Endothelial cell of umbilical vein (primary cell): ENCODE measurements at regions not wholly inside any gene's neighbourhood (a gene's known extent, or its start where the extent isn't known, plus 50 kb on each side); places are given as distances from the start of the nearest gene placed in this dataset.

Source experiments
- BruUV-seq: library from RNA; stranded (reverse); fragments of 400-500 nt; replicated peaks from 2 replicates; lab custom pipeline; 2021; lab: Mats Ljungman, UMichigan
- CTCF ChIA-PET: fragments of 300-600, 350-600 bp; sonication (Branson Sonifier 250); formaldehyde crosslinking; loops from one replicate; lab custom pipeline; 2021; ENCODE audit warnings: antibody characterized with exemption, inconsistent platforms; lab: Charles Lee
- POLR2A ChIA-PET: fragments of 300-600, 350-600 bp; sonication (Branson Sonifier 250); formaldehyde crosslinking; loops from one replicate; lab custom pipeline; 2021; ENCODE audit warnings: antibody characterized with exemption, inconsistent platforms; lab: Charles Lee
- DNase-seq: peaks from one replicate; pipeline ENCODE4 v3.0.0-alpha.2; 2011; ENCODE audit warnings: low read depth, low spot score
- FAIRE-seq: peaks from 2 replicates; lab custom pipeline; 2011; peaks lifted over from hg19 to GRCh38; lab: Jason Lieb, UNC
- H2AFZ ChIP-seq: 2 replicates; pipeline ENCODE4 v1.6.0; 2012; ENCODE audit warnings: low read depth, low read length, control low read depth, inconsistent platforms
- H3K27ac ChIP-seq: 2 replicates; pipeline ENCODE4 v1.5.1; 2011; ENCODE audit warnings: low read depth, mild to moderate bottlenecking, control low read depth, low read length, moderate library complexity; ENCODE audit not compliant: insufficient read depth
- H3K27me3 ChIP-seq, 2 experiments: 2 replicates each; pipeline versions ENCODE4 v1.6.0 to v1.6.1; 2011; ENCODE audit warnings: low read length in 2 of 2, mixed read lengths in 1 of 2; ENCODE audit not compliant: control insufficient read depth in 2 of 2, insufficient read depth in 2 of 2
- H3K36me3 ChIP-seq, 2 experiments: 2 replicates in 1 of 2; 3 replicates in 1 of 2; pipeline ENCODE4 v1.5.1; 2011; ENCODE audit warnings: low read length in 2 of 2, mild to moderate bottlenecking in 1 of 2, moderate library complexity in 1 of 2; ENCODE audit not compliant: control insufficient read depth in 2 of 2, insufficient read depth in 2 of 2; ENCODE audit errors: extremely low read depth in 1 of 2
- H3K4me1 ChIP-seq: 3 replicates; pipeline ENCODE4 v1.5.1; 2011; ENCODE audit warnings: mild to moderate bottlenecking, low read length; ENCODE audit not compliant: control insufficient read depth, insufficient read depth; ENCODE audit errors: extremely low read depth
- H3K4me2 ChIP-seq: 2 replicates; pipeline ENCODE4 v1.6.1; 2011; ENCODE audit warnings: low read length, control low read depth, mixed read lengths; ENCODE audit not compliant: insufficient read depth
- H3K4me3 ChIP-seq, 3 experiments: fragments of 200-600 bp in 1 of 3; sonication (generic), shearing (Covaris generic) in 1 of 3; replicated peaks in 1 of 3; 2 replicates each; pipeline ENCODE4 v1.5.1; 2011 to 2016; ENCODE audit warnings: control low read depth in 3 of 3, low read length in 3 of 3, mild to moderate bottlenecking in 2 of 3, inconsistent platforms in 1 of 3, low read depth in 1 of 3, moderate library complexity in 1 of 3; ENCODE audit not compliant: insufficient read depth in 1 of 3
- H3K79me2 ChIP-seq: 2 replicates; pipeline ENCODE4 v1.6.0; 2012; ENCODE audit warnings: low read length, inconsistent platforms; ENCODE audit not compliant: control insufficient read depth, insufficient read depth
- H3K9ac ChIP-seq: replicated peaks from 2 replicates; pipeline ENCODE3; 2011; ENCODE audit warnings: low read length, control low read depth; ENCODE audit not compliant: insufficient read depth; ENCODE audit errors: extremely low read depth
- H3K9me1 ChIP-seq: replicated peaks from 3 replicates; pipeline ENCODE4 v1.6.0; 2011; ENCODE audit warnings: mild to moderate bottlenecking, low read length; ENCODE audit not compliant: control insufficient read depth, insufficient read depth; ENCODE audit errors: extremely low read depth
- H3K9me3 ChIP-seq: replicated peaks from 2 replicates; pipeline ENCODE4 v1.5.1; 2012; ENCODE audit warnings: low read length, inconsistent platforms; ENCODE audit not compliant: control insufficient read depth, insufficient read depth
- H4K20me1 ChIP-seq: replicated peaks from 2 replicates; pipeline ENCODE3; 2011; ENCODE audit warnings: mild to moderate bottlenecking, low read length; ENCODE audit not compliant: control insufficient read depth, insufficient read depth; ENCODE audit errors: extremely low read depth
- EZH2 ChIP-seq: IDR thresholded peaks from 2 replicates; pipeline ENCODE4 v1.6.1; 2012; ENCODE audit warnings: borderline replicate concordance, low read depth, mild to moderate bottlenecking, moderate library complexity, low read length, inconsistent platforms; ENCODE audit not compliant: severe bottlenecking
- FOS ChIP-seq: IDR thresholded peaks from 2 replicates; pipeline ENCODE4 v1.6.1; 2011; ENCODE audit warnings: mild to moderate bottlenecking, low read length, moderate library complexity, borderline replicate concordance; ENCODE audit not compliant: insufficient read depth
- GATA2 ChIP-seq: IDR thresholded peaks from 2 replicates; pipeline ENCODE4 v1.7.0; 2011; ENCODE audit warnings: low read depth, mild to moderate bottlenecking, moderate library complexity, mixed read lengths, low read length; ENCODE audit not compliant: insufficient read length, insufficient read depth
- JUN ChIP-seq: IDR thresholded peaks from 2 replicates; pipeline ENCODE4 v1.6.1; 2011; ENCODE audit warnings: borderline replicate concordance, low read depth; ENCODE audit not compliant: insufficient read length, insufficient read depth
- MYC ChIP-seq: IDR thresholded peaks from one replicate; pipeline ENCODE4 v1.6.1; 2011; ENCODE audit warnings: mild to moderate bottlenecking, low read depth, low read length
- POLR2A ChIP-seq: IDR thresholded peaks from 2 replicates; pipeline ENCODE4 v1.6.1; 2012; ENCODE audit warnings: low read depth, mild to moderate bottlenecking, control low read depth, low read length
- POLR2AphosphoS5 ChIP-seq: IDR thresholded peaks from 2 replicates; pipeline ENCODE4 v1.6.1; 2012; ENCODE audit warnings: low read depth, mild to moderate bottlenecking, control low read depth, low read length, moderate library complexity; ENCODE audit not compliant: insufficient read depth
- dilution Hi-C: fragments of 300-500 bp; cut with MboI; formaldehyde crosslinking; loops from one replicate; pipeline ENCODE4 v1.15.0; 2019; ENCODE audit warnings: low sequenced_read_pairs; ENCODE audit not compliant: extremely low pct_ligation_motif_present
- intact Hi-C: fragments of 100-400 bp; cut with micrococcal nuclease; formaldehyde crosslinking; loops from one replicate; pipeline ENCODE4 v1.10.0; 2022
- TF ChIP-seq, protein P1 (sequence below): IDR thresholded peaks from 2 replicates; pipeline ENCODE4 v1.6.1; 2011; ENCODE audit not compliant: insufficient read depth, insufficient read length
- TF ChIP-seq, protein P2 (sequence below), 2 donors: IDR thresholded peaks; 1 replicate in 1 of 2; 2 replicates in 1 of 2; pipeline ENCODE4 v1.5.1; 2011; ENCODE audit warnings: low read length in 2 of 2, mild to moderate bottlenecking in 2 of 2, moderate library complexity in 2 of 2, control low read depth in 1 of 2, inconsistent platforms in 1 of 2, low read depth in 1 of 2; ENCODE audit not compliant: insufficient read depth in 1 of 2; ENCODE audit errors: extremely low read depth in 1 of 2

DNA sequence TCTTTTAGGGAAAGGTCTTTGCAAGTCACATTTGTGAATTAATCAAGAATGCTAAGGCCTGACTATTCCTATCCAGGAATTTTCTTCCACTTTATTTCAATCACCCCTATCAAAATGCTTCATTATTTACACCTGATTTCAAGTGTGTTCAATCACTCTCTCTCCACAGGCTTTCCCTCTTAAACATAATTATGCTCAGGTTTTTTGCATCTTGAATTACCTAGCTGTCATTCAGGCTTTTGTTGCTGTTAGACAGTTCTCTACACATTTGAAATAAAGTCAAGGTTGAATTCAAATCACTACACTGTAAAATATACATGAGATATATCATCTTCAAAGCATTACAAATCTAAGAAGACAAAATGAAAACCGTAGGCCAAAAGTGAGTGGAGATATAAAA, 941.3 kb upstream of the SLITRK1 start:
- no peaks in the 10 kb centered on the region for H4K20me1 ChIP-seq
- no peaks in the 10 kb centered on the region for H3K79me2 ChIP-seq
- no peak for TF ChIP-seq MYC
- TF ChIP-seq JUN = no peak
- TF ChIP-seq FOS = no peak
- TF ChIP-seq, protein P1, sequence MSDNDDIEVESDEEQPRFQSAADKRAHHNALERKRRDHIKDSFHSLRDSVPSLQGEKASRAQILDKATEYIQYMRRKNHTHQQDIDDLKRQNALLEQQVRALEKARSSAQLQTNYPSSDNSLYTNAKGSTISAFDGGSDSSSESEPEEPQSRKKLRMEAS = no peak
- TF ChIP-seq POLR2AphosphoS5 = no peak
- TF ChIP-seq, protein P2, sequence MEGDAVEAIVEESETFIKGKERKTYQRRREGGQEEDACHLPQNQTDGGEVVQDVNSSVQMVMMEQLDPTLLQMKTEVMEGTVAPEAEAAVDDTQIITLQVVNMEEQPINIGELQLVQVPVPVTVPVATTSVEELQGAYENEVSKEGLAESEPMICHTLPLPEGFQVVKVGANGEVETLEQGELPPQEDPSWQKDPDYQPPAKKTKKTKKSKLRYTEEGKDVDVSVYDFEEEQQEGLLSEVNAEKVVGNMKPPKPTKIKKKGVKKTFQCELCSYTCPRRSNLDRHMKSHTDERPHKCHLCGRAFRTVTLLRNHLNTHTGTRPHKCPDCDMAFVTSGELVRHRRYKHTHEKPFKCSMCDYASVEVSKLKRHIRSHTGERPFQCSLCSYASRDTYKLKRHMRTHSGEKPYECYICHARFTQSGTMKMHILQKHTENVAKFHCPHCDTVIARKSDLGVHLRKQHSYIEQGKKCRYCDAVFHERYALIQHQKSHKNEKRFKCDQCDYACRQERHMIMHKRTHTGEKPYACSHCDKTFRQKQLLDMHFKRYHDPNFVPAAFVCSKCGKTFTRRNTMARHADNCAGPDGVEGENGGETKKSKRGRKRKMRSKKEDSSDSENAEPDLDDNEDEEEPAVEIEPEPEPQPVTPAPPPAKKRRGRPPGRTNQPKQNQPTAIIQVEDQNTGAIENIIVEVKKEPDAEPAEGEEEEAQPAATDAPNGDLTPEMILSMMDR (IDR thresholded peaks at IDR 0.05; ENCODE audit: extremely low read depth in 1 of 2, insufficient read depth in 1 of 2, low read depth in 1 of 2, low read length in 2 of 2) = no peak
- no peak for TF ChIP-seq GATA2
- no peak for TF ChIP-seq POLR2A
- TF ChIP-seq EZH2 = no peak
- dilution Hi-C loops = no loop called here
- BruUV-seq = no TSS peak
- peaks cover 10% of the 10 kb centered on the region for H3K9me3 ChIP-seq
- H3K9ac ChIP-seq = no peak overlapping the region
- H3K4me3 ChIP-seq = no peak overlapping the region
- H3K36me3 ChIP-seq = no peaks in the 10 kb centered on the region
- POLR2A ChIA-PET = no interaction called here
- H3K4me2 ChIP-seq = no peak overlapping the region
- no peak overlapping the region for H2AFZ ChIP-seq
- FAIRE-seq (no peak), DNase-seq (no peak)
- intact Hi-C loops = no loop called here
- H3K4me1 ChIP-seq = no peaks in the 10 kb centered on the region
- CTCF ChIA-PET = no interaction called here
- no peaks in the 10 kb centered on the region for H3K9me1 ChIP-seq
- H3K27me3 ChIP-seq = no peaks in the 10 kb centered on the region
- H3K27ac ChIP-seq = no peak overlapping the region
